ENCODE measurements at regions not wholly inside any gene's neighbourhood (a gene's known extent, or its start where the extent isn't known, plus 50 kb on each side); places are given as distances from the start of the nearest gene placed in this dataset.

DNA sequence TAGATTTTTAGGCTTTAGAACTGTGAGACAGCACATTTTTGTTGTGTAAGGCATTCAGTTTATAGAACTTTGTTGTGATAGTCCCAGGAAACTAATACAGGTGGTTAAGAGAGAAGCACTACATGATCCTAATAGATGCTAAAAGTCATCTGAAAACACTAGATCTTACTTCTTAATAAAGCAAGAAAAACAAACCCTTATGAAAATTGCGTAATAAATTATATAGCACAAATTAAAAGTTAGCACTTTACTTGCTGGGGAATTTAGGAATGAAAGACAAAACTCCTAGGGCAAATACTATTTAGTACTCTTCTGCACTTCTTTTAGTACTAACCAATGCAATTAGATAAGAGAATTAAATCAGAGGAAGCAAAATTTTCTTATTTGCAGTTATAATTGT lies 163.3 kb upstream of the SHISA6 start:
- no peak for DNase-seq

DNA sequence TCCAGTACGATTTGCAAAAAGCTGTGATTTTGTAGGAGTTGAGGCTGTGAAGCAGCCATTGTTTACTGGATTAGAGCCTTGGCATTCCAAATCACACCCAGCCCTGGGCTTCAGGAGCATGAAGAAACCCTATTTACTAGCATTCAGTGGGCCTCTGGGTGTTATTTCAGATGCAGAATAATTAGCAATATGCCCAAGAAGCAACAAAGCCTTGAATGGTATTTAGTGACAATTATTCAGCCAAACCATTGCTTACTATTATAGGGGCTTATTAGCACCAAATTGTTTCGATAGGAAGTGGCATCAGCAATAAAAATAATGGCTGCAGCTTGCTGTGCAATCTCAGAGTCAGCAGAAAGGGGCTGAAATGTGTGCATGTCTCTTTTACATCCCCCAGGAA lies 166.6 kb upstream of the SHISA6 start:
- DNase-seq: no peak

DNA sequence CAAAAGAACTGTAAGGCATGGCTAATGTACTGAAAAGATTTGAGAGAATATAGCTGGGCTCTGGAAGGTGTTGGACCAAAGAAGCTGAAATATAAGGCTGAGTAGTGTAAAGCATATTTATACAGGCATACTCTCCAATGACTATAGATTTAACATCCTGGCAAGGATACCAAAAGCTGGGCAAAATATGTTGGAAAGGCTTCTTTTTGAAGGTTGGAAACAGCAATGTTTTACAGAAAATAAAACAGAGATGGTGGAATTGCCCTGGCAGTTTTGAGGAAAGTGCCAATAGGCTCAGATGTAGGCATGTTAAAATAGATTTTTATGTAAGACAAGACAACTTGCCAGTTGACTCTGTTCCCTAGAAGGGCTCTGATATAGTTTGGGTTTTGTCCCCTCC lies 184.1 kb upstream of the SHISA6 start:
- DNase-seq: no peak

DNA sequence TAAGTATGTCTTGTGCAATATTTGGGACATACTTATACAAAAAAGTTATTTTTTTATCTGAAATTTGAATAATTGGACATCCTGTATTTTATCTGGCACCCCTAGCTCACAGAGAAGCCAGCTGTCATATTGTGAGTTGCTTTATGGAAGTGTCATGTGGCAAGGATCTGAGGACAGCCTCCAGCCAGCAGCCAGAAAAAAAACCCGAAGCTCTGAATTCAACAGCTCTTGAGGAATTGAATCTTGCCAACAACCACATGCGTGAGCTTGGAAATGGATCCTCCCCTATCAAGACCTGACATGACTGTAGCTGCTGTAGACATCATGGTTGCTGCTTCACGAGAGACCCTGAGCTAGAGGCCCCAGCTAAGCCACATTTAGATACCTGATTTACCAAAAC lies 187.2 kb upstream of the SHISA6 start:
- DNase-seq: peak in 1 of 3 donors; percentile 8

GRCh38 chr17:11049539-11049938 lies 191.5 kb upstream of the SHISA6 start:
- DNase-seq: no peak

DNA sequence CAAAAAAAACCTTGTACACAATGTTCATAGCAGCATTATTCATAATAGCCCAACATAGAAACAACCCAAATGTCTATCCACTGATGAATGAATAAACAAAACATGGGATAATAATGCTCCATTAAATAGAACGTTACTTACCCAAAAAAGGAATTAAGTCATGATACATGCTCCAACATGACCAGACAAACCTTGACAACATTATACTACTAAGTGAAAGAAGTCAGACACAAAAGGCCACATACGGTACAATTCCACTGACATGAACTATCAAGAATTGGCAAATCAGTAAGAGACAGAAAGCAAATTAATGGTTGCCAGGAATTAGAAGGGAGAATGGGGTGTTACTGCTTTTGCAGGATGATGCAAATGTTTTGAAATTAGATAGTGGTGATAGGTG lies 193.8 kb upstream of the SHISA6 start:
- no peak for DNase-seq

DNA sequence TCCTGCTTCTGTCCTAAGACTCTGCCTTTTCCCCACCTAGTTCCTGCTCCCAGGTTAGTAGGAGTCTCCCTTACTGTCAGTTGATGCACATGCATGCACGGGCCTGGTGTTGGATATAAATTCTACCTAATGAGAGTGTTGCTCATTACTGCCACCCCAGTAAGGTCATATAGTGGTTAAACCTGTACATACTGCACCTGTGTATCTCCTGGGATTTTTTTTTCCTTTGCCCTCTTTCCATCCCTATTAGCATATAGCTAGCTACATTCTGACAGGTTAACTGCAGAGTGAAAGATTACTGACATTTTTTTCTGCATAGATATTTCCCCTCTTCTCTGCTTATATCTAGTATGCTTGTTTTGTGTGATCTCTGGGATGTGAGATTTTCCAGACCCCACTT lies 201.5 kb upstream of the PIRT start:
- DNase-seq: no peak

DNA sequence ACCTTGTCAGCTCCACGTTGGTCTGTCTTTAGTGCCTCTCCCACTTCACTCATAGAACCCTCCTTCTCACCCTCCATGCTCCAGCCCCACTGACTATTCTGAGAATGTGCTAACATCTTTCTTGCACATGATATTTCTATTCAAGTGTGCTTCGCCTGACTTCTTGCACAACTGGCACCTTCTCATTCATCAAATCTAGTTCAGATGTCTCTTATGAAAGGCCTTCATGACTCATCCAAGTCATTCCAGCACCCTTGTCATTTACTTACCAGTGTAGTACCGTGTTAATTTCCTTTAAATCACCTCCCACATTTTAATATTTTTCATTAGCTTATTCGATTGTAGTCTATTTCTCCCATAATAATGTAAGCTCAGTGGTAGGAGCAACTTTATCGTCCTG lies 197.8 kb upstream of the PIRT start:
- DNase-seq: no peak

- no peak for DNase-seq
Measured at GRCh38 chr17:11031787-11032186, 193.9 kb upstream of the PIRT start.

GRCh38 chr17:11029791-11030190 lies 191.9 kb upstream of the PIRT start:
- DNase-seq: no peak

DNA sequence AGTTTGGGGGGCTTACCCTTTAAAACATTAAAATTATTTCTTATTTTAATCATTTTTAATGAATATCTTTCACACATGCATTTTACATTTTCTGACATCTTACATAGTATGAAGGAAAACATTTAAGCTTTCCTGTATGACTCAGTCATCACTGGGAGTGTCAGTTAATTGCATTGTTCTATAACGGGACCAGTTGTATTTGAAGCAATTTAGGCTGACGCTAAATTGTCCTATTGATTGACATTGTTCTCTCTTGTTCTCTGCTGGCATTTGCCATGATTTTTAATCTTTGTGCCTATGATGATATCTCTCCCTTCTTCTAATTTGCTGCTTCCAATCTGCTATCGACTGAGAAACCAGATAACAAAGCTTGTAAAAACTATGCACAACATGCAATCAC lies 190.5 kb upstream of the PIRT start:
- no peak for DNase-seq

DNA sequence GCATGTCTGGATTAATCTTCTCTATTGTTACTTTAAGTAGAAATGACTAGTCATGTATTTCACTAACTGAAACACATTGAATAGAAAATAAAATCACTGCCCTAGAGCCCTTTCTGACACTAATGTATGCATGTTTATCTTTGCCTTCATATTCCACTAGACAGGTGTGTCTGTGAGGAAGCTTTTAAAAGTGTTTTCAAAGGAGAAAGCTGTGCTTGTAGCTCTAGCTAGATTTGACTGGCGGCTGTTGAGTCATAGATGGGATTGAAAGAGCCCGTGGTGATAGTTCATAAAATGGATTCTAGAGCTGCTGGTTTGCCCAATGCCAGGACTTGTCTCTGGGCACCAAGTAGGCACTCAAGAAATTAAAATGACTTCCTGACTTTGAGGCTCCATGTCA lies 189.0 kb upstream of the PIRT start:
- no peak for DNase-seq

DNA sequence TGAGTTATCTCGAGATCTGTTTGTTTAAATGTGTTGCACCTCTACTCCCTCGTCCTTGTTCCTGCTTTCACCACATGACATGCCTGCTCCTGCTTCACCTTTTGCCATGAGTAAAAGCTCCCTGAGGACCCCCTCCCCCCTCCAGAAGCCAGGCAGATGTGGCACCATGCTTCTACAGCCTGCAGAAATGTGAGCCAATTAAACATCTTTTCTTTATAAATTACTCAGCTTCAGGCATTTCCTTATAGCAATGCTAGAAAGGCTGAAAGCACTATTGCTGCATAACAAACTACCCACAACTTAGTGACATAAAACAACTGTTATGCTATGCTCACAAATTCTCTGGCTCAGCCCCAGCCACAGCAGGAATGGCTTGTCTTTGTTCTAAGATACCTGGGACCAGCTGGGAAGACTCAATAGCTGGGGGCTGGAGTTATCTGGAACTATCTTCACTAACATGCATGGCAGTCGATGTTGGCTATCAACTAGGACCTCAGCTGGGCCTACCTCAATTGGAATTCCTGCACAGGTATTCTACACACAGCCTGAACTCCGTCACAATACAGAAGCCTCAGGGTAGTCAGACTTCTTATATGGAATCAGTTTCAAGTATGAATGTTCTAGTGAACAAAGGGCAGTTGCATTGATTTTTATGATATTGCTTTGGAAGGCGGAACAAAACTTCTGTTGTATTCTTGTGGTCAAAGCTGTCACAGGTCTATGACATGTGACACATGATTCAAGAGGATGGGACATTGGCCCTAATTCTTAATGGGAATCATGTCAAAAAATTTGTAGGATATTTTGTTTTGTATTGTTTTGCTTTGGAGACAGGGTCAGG lies 186.0 kb upstream of the PIRT start:
- no peak for DNase-seq

- DNase-seq: no peak
Measured at GRCh38 chr17:11006530-11006929, 168.6 kb upstream of the PIRT start.

- no peak for DNase-seq
Measured at GRCh38 chr17:11005940-11006339, 168.1 kb upstream of the PIRT start.

DNA sequence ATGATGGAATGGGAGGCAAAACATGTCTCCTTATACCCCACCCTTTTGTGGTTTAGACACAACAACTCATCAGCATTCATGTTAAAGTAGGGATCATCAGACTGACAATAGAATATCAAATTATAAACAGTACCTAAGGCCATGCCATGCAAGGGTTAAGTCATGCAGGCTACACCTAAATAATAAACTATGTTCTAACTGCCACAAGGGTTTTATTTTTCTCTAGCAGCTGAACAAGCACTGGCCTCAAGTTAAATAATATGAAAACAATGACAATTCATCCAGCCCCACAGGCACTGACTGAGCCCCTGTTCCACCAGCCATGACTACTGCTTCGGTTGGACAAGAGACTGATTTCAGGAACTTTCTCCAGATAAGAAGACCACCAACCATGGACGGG lies 164.5 kb upstream of the PIRT start:
- DNase-seq: no peak

GRCh38 chr17:11001651-11002050 lies 163.8 kb upstream of the PIRT start:
- DNase-seq: no peak

DNA sequence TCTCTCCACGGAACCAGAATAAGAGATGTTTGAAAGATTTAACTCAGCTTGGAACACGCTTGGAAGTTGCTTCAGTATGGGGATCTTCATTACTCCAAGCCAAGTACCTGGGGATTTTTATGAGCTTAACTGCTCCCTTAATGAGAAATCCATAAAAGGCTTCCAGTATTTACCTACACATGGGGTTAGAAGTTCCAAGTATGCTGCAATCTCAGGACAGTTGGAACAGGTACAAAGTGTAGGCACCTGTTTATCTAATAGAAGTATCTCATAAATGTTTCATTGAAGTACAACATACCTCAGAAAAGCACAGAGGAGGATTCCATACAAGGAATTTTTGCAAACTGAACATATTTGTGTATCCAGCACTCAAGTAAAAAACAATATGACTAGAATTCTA lies 161.6 kb upstream of the PIRT start:
- DNase-seq: peak in 1 of 3 donors; percentile 9

GRCh38 chr17:10993126-10993525 lies 155.2 kb upstream of the PIRT start:
- DNase-seq: peak in 1 of 3 donors; percentile 14

DNA sequence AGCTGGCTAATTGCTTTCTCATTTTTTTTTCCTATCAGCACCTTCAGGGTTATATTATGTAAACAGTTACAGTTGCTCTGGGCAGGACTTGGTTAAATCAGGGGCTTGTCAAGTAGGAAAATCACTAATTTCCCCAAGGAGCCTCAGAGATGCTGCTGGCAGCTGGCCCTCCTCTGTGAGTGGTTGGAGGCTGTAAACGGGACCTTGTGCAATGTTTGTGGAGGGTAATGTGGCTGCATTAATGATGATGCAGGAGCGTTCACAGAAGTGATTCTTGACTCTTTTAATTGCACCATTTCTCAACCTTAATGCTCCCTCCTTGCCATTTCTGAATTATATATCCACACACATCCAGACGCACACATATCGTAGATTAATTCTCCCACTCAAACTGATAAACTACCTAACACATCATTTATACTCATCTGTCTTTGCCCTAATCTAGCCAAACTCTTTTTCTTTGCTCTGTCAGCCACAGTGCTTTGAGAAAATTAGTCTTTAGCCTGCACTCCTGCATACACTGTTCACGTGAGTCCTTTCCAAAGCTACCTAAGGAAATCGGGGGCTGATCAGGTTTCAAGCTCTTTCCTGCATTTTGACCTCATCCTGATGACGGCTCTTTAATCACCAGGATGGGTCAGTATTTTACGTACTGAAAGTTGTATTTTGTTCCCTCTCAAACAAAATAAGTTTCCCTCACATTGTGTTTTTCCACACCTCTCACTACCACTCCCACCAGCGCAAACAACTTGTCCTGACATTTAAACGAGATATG lies 154.4 kb upstream of the PIRT start:
- DNase-seq: peak in 1 of 3 donors; percentile 2

GRCh38 chr17:10987786-10988185 lies 149.9 kb upstream of the PIRT start:
- no peak for DNase-seq

- DNase-seq: peak in 1 of 3 donors; percentile 0
Measured at GRCh38 chr17:10984220-10984619, 146.3 kb upstream of the PIRT start.

GRCh38 chr17:10976401-10976800 lies 138.5 kb upstream of the PIRT start:
- no peak for DNase-seq

DNA sequence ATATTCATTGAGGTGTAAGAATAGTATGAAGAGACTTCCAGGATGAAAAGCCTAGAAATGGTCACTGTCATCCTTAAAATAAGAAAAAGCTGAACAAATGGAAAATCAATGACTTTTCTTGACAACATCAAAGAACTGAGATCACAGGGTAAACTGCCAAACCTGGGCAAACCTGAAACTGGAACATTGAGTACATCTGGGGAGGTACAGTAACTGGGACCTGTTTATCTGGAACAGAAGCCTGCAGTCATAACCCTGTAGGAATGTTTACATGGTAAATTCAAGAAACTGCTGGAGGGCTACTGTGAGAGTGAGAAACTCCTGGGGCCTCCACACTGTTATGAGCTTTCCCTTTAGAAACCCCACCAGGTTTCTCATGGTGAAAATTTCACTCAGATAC lies 130.1 kb upstream of the PIRT start:
- DNase-seq: no peak
